ENCODE measurements at regions not wholly inside any gene's neighbourhood (a gene's known extent, or its start where the extent isn't known, plus 50 kb on each side); places are given as distances from the start of the nearest gene placed in this dataset.

DNA sequence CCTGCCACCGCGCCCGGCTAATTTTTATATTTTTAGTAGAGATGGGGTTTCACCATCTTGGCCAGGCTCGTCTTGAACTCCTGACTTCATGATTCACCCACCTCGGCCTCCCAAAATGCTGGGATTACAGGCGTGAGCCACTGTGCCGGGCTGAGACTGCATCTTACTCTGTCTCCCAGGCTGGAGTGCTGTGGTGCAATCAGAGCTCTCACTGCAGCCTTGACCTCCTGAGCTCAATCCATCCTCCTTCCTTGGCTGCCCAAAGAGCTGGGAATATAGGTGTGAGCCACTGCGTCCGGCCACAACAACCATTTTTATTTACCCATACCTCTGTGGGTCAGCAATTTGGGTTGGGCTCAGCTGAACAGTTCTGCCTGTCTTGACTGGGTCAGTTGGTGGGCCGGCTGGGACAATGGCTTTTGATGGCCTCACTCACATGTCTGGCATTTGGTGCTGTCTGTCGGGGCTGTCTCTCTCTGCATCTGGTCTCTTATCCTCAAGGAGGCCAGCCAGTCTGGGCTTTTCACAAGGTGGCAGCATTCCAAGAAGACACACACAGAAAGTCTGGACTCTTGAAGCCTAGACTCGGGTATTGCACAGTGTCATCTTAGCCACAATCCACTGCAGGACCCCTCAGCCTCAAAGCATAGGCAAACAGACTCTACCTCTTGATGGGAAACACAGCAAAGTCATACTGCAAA is 116.8 kb upstream of the GATA6 start (continued):
- TF ChIP-seq PBX3 (IDR thresholded peaks at IDR 0.05; ENCODE audit: insufficient replicate concordance, low read depth, low read length), result no peak
- no peak for TF ChIP-seq PAX5 (IDR thresholded peaks at IDR 0.05; ENCODE audit: borderline replicate concordance, low read depth, low read length)
- no peak for TF ChIP-seq RELA (IDR thresholded peaks at IDR 0.05; ENCODE audit: borderline replicate concordance, partially characterized antibody)
- TF ChIP-seq NR2F1 (conservative IDR thresholded peaks at IDR 0.05), result no peak

DNA sequence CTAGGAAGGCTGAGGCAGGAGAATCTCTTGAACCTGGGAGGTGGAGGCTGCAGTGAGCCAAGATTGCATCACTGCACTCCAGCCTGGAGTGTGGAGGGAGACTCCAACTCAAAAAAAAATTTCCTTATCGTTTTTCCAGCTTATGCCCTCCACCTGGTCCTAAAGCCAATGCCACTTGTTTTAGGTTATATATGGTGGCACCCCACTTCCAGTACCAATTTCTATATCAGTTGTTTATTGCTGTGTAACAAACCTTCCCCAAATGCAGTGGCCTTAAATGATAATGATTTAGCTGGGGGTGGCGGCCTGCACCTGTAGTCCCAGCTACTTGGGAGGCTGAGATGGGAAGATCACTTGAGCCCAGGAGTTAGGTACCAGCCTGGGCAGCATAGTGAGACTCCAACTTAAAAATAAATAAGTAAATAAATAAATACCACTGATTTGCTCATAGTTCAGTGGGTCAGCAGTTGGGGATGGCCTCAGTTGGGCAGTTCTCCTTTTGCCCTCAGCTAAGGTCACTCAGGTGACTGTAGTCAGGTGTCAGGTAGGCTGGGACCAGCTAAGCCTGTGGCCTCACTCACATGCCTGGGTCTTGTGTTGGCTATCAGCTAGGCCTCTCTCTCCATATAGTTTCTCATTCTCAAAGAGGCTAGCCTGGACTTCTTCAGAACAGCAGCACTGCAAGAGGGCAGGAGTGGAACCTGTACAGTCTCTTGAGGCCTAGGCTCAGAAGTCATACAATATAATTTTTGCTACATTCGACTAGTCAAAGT is 113.7 kb upstream of the GATA6 start:
- FAIRE-seq, result no peak
- H3K4me3 ChIP-seq, result no peak overlapping the region
- ChIA-PET SMC1A (ENCODE audit: uncharacterized antibody, unreplicated experiment) (no interaction called here), POLR2A (no interaction called here), RAD21 (ENCODE audit: unreplicated experiment) (no interaction called here), CTCF (no interaction called here)
- no peak overlapping the region for H3K4me2 ChIP-seq (ENCODE audit: control insufficient read depth, insufficient read depth)
- no TSS peak for BruUV-seq (replicated peaks)
- no peak overlapping the region for H3K27ac ChIP-seq (ENCODE audit: control insufficient read depth, insufficient read depth)
- no peaks in the 10 kb centered on the region for H3K9me3 ChIP-seq (replicated peaks; ENCODE audit: control insufficient read depth, insufficient read depth, low read length)
- no peaks in the 10 kb centered on the region for H3K79me2 ChIP-seq (ENCODE audit: control insufficient read depth, insufficient read depth, low read length)
- no peak for ATAC-seq
- TF ChIP-seq E4F1 (IDR thresholded peaks at IDR 0.05; ENCODE audit: borderline replicate concordance, partially characterized antibody), result no peak
- TF ChIP-seq MTA2 (IDR thresholded peaks at IDR 0.05; ENCODE audit: low read depth), result no peak
- no peak for TF ChIP-seq KDM1A (IDR thresholded peaks at IDR 0.05; ENCODE audit: borderline replicate concordance)
- in situ Hi-C loops (cut with MboI) (no loop called here), intact Hi-C loops (cut with micrococcal nuclease; ENCODE audit: unreplicated experiment) (no loop called here)
- no peaks in the 10 kb centered on the region for H4K20me1 ChIP-seq (ENCODE audit: control insufficient read depth, insufficient read depth)
- no peaks in the 10 kb centered on the region for H3K36me3 ChIP-seq (ENCODE audit: control insufficient read depth in 2 of 2, insufficient read depth in 2 of 2, low read length in 1 of 2)
- no peak overlapping the region for H2AFZ ChIP-seq (ENCODE audit: control insufficient read depth, low read depth, low read length)
- no peak overlapping the region for H3K9ac ChIP-seq (ENCODE audit: control insufficient read depth, insufficient read depth, low read length)
- DNase-seq (ENCODE audit: low read depth, low spot score), result no peak
- no peaks in the 10 kb centered on the region for H3K4me1 ChIP-seq (ENCODE audit: control insufficient read depth, insufficient read depth, low read length)
- WGBS (ENCODE audit: insufficient coverage, insufficient replicate concordance, low lambda C conversion rate, missing lambda C conversion rate), result 1% methylated on average over 3 of the region's 3 CpGs
- no peaks in the 10 kb centered on the region; a peak in 1 of 4 replicates for H3K27me3 ChIP-seq (replicated peaks in 1 of 2; ENCODE audit: control insufficient read depth in 2 of 2, insufficient read depth in 2 of 2, low read length in 1 of 2)
